Progenitor cell of endocrine pancreas (in vitro differentiated cells): ENCODE measurements at regions not wholly inside any gene's neighbourhood (a gene's known extent, or its start where the extent isn't known, plus 50 kb on each side); places are given as distances from the start of the nearest gene placed in this dataset.
"Not testable (repeated sequence)": the region's sequence is repeated elsewhere in the genome, so short reads cannot be mapped to it uniquely, and the experiment has no call there.

Experiments
- DNase-seq: peaks from one replicate; pipeline ENCODE4 v3.0.0; 2021; ENCODE audit warnings: low spot score; ENCODE audit not compliant: unreplicated experiment
- H3K27ac Mint-ChIP-seq: 2 replicates; pipeline ENCODE4 v1.8.0; 2021; ENCODE audit warnings: mild to moderate bottlenecking, moderate library complexity, mixed read lengths
- H3K27me3 Mint-ChIP-seq: 2 replicates; pipeline ENCODE4 v1.8.0; 2021; ENCODE audit warnings: mixed read lengths
- H3K36me3 Mint-ChIP-seq: 2 replicates; pipeline ENCODE4 v1.8.0; 2022; ENCODE audit warnings: mixed read lengths; ENCODE audit not compliant: insufficient read depth
- H3K4me1 Mint-ChIP-seq: 2 replicates; pipeline ENCODE4 v1.8.0; 2021; ENCODE audit warnings: low read depth, mixed read lengths
- H3K4me3 Mint-ChIP-seq: 2 replicates; pipeline ENCODE4 v1.8.0; 2021; ENCODE audit warnings: low read depth, mild to moderate bottlenecking, moderate library complexity, mixed read lengths
- H3K9me3 Mint-ChIP-seq: 2 replicates; pipeline ENCODE4 v1.8.0; 2021; ENCODE audit warnings: low read depth, mixed read lengths
- CTCF ChIP-seq: fragments of 200-600 bp; sonication (generic); IDR thresholded peaks from one replicate; pipeline ENCODE4 v1.5.0; 2021; ENCODE audit warnings: antibody characterized with exemption, mild to moderate bottlenecking; ENCODE audit not compliant: unreplicated experiment

- Mint-ChIP-seq H3K27ac (no peak overlapping the region), H3K4me1 (no peaks in the 10 kb centered on the region), H3K4me3 (no peak overlapping the region), H3K27me3 (no peaks in the 10 kb centered on the region), H3K36me3 (no peaks in the 10 kb centered on the region), H3K9me3 (no peaks in the 10 kb centered on the region)
- DNase-seq, result no peak
- TF ChIP-seq CTCF, result no peak
These were observed 1325.1 kb upstream of the MAP3K7 start for GRCh38 chr6:91911945-91912344.

GRCh38 chr6:91904586-91905164, 1317.8 kb upstream of the MAP3K7 start:
- Mint-ChIP-seq H3K4me1 (no peaks in the 10 kb centered on the region), H3K9me3 (no peaks in the 10 kb centered on the region), H3K27ac (no peak overlapping the region), H3K27me3 (no peaks in the 10 kb centered on the region), H3K36me3 (no peaks in the 10 kb centered on the region), H3K4me3 (no peak overlapping the region)
- no peak for DNase-seq
- no peak for TF ChIP-seq CTCF

- Mint-ChIP-seq H3K9me3 (peaks cover 11% of the 10 kb centered on the region), H3K27ac (no peak overlapping the region), H3K4me3 (no peak overlapping the region), H3K27me3 (no peaks in the 10 kb centered on the region), H3K36me3 (no peaks in the 10 kb centered on the region), H3K4me1 (no peaks in the 10 kb centered on the region)
- no peak for TF ChIP-seq CTCF
- DNase-seq, result no peak
These were observed 1308.9 kb upstream of the MAP3K7 start for GRCh38 chr6:91895599-91896285.

GRCh38 chr6:91886183-91886795, 1299.4 kb upstream of the MAP3K7 start:
- H3K4me3 Mint-ChIP-seq, result no peak overlapping the region
- no peak for DNase-seq
- TF ChIP-seq CTCF, result no peak

GRCh38 chr6:91881791-91882190, 1294.9 kb upstream of the MAP3K7 start:
- not testable (repeated sequence) for H3K4me1 Mint-ChIP-seq, DNase-seq, H3K4me3 Mint-ChIP-seq, H3K36me3 Mint-ChIP-seq, H3K27ac Mint-ChIP-seq, H3K27me3 Mint-ChIP-seq
- H3K9me3 Mint-ChIP-seq, result peaks cover 17% of the 10 kb centered on the region

More at GRCh38 chr6:91886183-91886795, 1299.4 kb upstream of the MAP3K7 start:
- H3K36me3 Mint-ChIP-seq, result peaks cover 1% of the 10 kb centered on the region
- H3K4me1 Mint-ChIP-seq, result no peaks in the 10 kb centered on the region
- peaks cover 33% of the 10 kb centered on the region for H3K9me3 Mint-ChIP-seq
- H3K27ac Mint-ChIP-seq, result no peak overlapping the region
- H3K27me3 Mint-ChIP-seq, result no peaks in the 10 kb centered on the region
